Activated CD8-positive, alpha-beta T cell treated with anti-CD3 and anti-CD28 coated beads for 36 hours (primary cell): ENCODE measurements at regions not wholly inside any gene's neighbourhood (a gene's known extent, or its start where the extent isn't known, plus 50 kb on each side); places are given as distances from the start of the nearest gene placed in this dataset.

Experiments
- ATAC-seq: fragments of 200-7000 bp; cut with Tn5 transposase; one replicate; pipeline ENCODE4 v1.10.0; 2021; ENCODE audit warnings: mild to moderate bottlenecking, moderate library complexity
- CTCF ChIA-PET: fragments of 350-600 bp; sonication (Branson Sonifier 250); formaldehyde crosslinking; loops from one replicate; lab custom pipeline; 2021; ENCODE audit warnings: antibody characterized with exemption; lab: Charles Lee
- POLR2A ChIA-PET: fragments of 350-600 bp; sonication (Branson Sonifier 250); formaldehyde crosslinking; loops from one replicate; lab custom pipeline; 2021; ENCODE audit warnings: antibody characterized with exemption; lab: Charles Lee
- DNase-seq: peaks from one replicate; pipeline ENCODE4 v3.0.0-alpha.2; 2020
- H3K27ac Mint-ChIP-seq: one replicate; pipeline ENCODE4 v1.8.0; 2021; ENCODE audit warnings: mild to moderate bottlenecking, mixed read lengths
- H3K27me3 Mint-ChIP-seq: one replicate; pipeline ENCODE4 v1.8.0; 2021; ENCODE audit warnings: mixed read lengths
- H3K36me3 Mint-ChIP-seq: one replicate; pipeline ENCODE4 v1.8.0; 2021; ENCODE audit warnings: low read depth, mixed read lengths
- H3K4me1 Mint-ChIP-seq: one replicate; pipeline ENCODE4 v1.8.0; 2021; ENCODE audit warnings: low read depth, mixed read lengths
- H3K4me3 Mint-ChIP-seq: one replicate; pipeline ENCODE4 v1.8.0; 2021; ENCODE audit warnings: mild to moderate bottlenecking, moderate library complexity, mixed read lengths
- H3K9me3 Mint-ChIP-seq: one replicate; pipeline ENCODE4 v1.8.0; 2021; ENCODE audit warnings: mixed read lengths
- CTCF ChIP-seq: fragments of 200-600 bp; IDR thresholded peaks from one replicate; pipeline ENCODE4 v1.8.0; 2022; ENCODE audit warnings: antibody characterized with exemption, mild to moderate bottlenecking
- intact Hi-C: fragments of 100-400 bp; cut with micrococcal nuclease; formaldehyde crosslinking; loops from one replicate; pipeline ENCODE4 v1.10.0; 2022

GRCh38 chr18:10290638-10291235, 163.7 kb upstream of the APCDD1 start:
- Mint-ChIP-seq H3K4me1 (no peaks in the 10 kb centered on the region), H3K36me3 (no peaks in the 10 kb centered on the region), H3K27ac (no peak overlapping the region), H3K4me3 (no peak overlapping the region), H3K9me3 (peaks cover 10% of the 10 kb centered on the region), H3K27me3 (no peaks in the 10 kb centered on the region)
- CTCF ChIA-PET, result no interaction called here
- DNase-seq, result no peak
- ATAC-seq, result no peak
- no peak for TF ChIP-seq CTCF
- intact Hi-C loops, result no loop called here
- POLR2A ChIA-PET, result no interaction called here

- no peaks in the 10 kb centered on the region for H3K36me3 Mint-ChIP-seq
- CTCF ChIA-PET, result no interaction called here
Observed at GRCh38 chr18:10291568-10291981, 162.9 kb upstream of the APCDD1 start.

GRCh38 chr18:10293966-10294365, 160.5 kb upstream of the APCDD1 start:
- Mint-ChIP-seq H3K36me3 (no peaks in the 10 kb centered on the region), H3K4me3 (no peak overlapping the region), H3K9me3 (peaks cover 3% of the 10 kb centered on the region), H3K27ac (no peak overlapping the region), H3K27me3 (no peaks in the 10 kb centered on the region), H3K4me1 (no peaks in the 10 kb centered on the region)
- POLR2A ChIA-PET, result no interaction called here
- CTCF ChIA-PET, result no interaction called here
- intact Hi-C loops, result no loop called here
- no peak for TF ChIP-seq CTCF
- no peak for DNase-seq
- no peak for ATAC-seq

More at GRCh38 chr18:10291568-10291981, 162.9 kb upstream of the APCDD1 start:
- no peaks in the 10 kb centered on the region for H3K27me3 Mint-ChIP-seq
- no peak overlapping the region for H3K27ac Mint-ChIP-seq
- DNase-seq, result no peak
- POLR2A ChIA-PET, result no interaction called here
- intact Hi-C loops, result no loop called here
- no peak for TF ChIP-seq CTCF
- no peak for ATAC-seq
- H3K9me3 Mint-ChIP-seq, result peaks cover 10% of the 10 kb centered on the region
- no peak overlapping the region for H3K4me3 Mint-ChIP-seq
- no peaks in the 10 kb centered on the region for H3K4me1 Mint-ChIP-seq

GRCh38 chr18:10295751-10296150, 158.7 kb upstream of the APCDD1 start:
- Mint-ChIP-seq H3K27me3 (no peaks in the 10 kb centered on the region), H3K36me3 (no peaks in the 10 kb centered on the region), H3K27ac (no peak overlapping the region), H3K4me3 (no peak overlapping the region), H3K4me1 (no peaks in the 10 kb centered on the region), H3K9me3 (no peaks in the 10 kb centered on the region)
- ATAC-seq, result no peak
- ChIA-PET CTCF (no interaction called here), POLR2A (no interaction called here)
- no peak for DNase-seq
- TF ChIP-seq CTCF, result no peak
- intact Hi-C loops, result no loop called here

- ATAC-seq, result no peak
- intact Hi-C loops, result no loop called here
- CTCF ChIA-PET, result no interaction called here
Observed at GRCh38 chr18:10296491-10296890, 157.9 kb upstream of the APCDD1 start.

More at GRCh38 chr18:10296491-10296890, 157.9 kb upstream of the APCDD1 start:
- Mint-ChIP-seq H3K36me3 (no peaks in the 10 kb centered on the region), H3K4me3 (no peak overlapping the region), H3K27me3 (no peaks in the 10 kb centered on the region), H3K27ac (no peak overlapping the region), H3K9me3 (no peaks in the 10 kb centered on the region), H3K4me1 (no peaks in the 10 kb centered on the region)
- POLR2A ChIA-PET, result no interaction called here
- TF ChIP-seq CTCF, result no peak
- DNase-seq, result no peak
